NT2/D1 (cell line): ENCODE measurements at regions not wholly inside any gene's neighbourhood (a gene's known extent, or its start where the extent isn't known, plus 50 kb on each side); places are given as distances from the start of the nearest gene placed in this dataset.

Experiments
- SUZ12 ChIP-seq: IDR thresholded peaks from 2 replicates; pipeline ENCODE4 v1.6.1; 2011; ENCODE audit not compliant: insufficient read length, insufficient read depth; ENCODE audit errors: extremely low read depth
- ZNF274 ChIP-seq: IDR thresholded peaks from 2 replicates; pipeline ENCODE4 v1.6.1; 2011; ENCODE audit warnings: mild to moderate bottlenecking, low read depth, low read length

- TF ChIP-seq ZNF274 (no peak), SUZ12 (no peak)
These were observed 96.1 kb upstream of the PRMT6 start for GRCh38 chr1:106960412-106960811.
